Brain microvascular endothelial cell (primary cell): ENCODE measurements at regions not wholly inside any gene's neighbourhood (a gene's known extent, or its start where the extent isn't known, plus 50 kb on each side); places are given as distances from the start of the nearest gene placed in this dataset.

Source experiments
- DNase-seq: peaks from one replicate; pipeline ENCODE4 v3.0.0-alpha.2; 2020
- H3K27ac ChIP-seq: fragments of 250-450 bp; sonication (Bioruptor Pico); 2 replicates; pipeline ENCODE4 v1.5.1; 2020; ENCODE audit warnings: mild to moderate bottlenecking, moderate library complexity
- H3K27me3 ChIP-seq: fragments of 250-450 bp; sonication (Bioruptor Pico); replicated peaks from 2 replicates; pipeline ENCODE4 v1.5.1; 2020; ENCODE audit warnings: mild to moderate bottlenecking
- H3K36me3 ChIP-seq: fragments of 250-450 bp; sonication (Bioruptor Pico); replicated peaks from 2 replicates; pipeline ENCODE4 v1.5.1; 2020; ENCODE audit warnings: mild to moderate bottlenecking
- H3K4me3 ChIP-seq: 2 replicates; pipeline ENCODE4 v1.5.1; 2011; ENCODE audit warnings: low read depth, mild to moderate bottlenecking, control low read depth, low read length, moderate library complexity
- in situ Hi-C: cut with HindIII; loops from 2 replicates; pipeline ENCODE4 v1.10.0; 2017; ENCODE audit warnings: low sequenced_read_pairs, low pct_ligation_motif_present
- TF ChIP-seq, protein P1 (sequence below): IDR thresholded peaks from 2 replicates; pipeline ENCODE4 v1.5.1; 2011; ENCODE audit warnings: low read depth, mild to moderate bottlenecking, moderate library complexity, low read length, control low read depth, inconsistent platforms; ENCODE audit errors: missing control alignments

DNA sequence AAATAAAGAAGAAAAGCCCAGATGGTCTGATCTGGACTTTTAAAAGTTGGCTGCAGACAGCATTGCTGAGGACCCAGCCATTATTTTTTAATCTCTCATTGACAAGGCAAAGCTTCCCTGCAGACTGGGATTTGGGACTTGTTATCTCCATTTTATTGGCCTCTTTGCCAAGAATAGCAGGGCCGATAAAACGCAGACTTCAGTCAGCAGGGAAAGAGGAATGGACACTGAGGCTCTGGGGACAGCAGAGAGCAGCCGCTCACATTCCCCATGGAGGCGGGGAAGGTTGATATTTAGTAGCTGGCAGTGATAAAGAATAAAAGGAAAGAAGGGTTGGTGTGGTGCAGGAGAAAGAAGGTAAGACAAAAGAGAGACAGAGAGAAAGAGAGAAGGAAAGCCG is 350.1 kb upstream of the PIK3C3 start:
- Histone ChIP-seq H3K27ac (no peak overlapping the region), H3K27me3 (no peaks in the 10 kb centered on the region), H3K36me3 (no peaks in the 10 kb centered on the region), H3K4me3 (no peak overlapping the region)
- TF ChIP-seq, protein P1, sequence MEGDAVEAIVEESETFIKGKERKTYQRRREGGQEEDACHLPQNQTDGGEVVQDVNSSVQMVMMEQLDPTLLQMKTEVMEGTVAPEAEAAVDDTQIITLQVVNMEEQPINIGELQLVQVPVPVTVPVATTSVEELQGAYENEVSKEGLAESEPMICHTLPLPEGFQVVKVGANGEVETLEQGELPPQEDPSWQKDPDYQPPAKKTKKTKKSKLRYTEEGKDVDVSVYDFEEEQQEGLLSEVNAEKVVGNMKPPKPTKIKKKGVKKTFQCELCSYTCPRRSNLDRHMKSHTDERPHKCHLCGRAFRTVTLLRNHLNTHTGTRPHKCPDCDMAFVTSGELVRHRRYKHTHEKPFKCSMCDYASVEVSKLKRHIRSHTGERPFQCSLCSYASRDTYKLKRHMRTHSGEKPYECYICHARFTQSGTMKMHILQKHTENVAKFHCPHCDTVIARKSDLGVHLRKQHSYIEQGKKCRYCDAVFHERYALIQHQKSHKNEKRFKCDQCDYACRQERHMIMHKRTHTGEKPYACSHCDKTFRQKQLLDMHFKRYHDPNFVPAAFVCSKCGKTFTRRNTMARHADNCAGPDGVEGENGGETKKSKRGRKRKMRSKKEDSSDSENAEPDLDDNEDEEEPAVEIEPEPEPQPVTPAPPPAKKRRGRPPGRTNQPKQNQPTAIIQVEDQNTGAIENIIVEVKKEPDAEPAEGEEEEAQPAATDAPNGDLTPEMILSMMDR: no peak
- in situ Hi-C loops: no loop called here
- no peak for DNase-seq

DNA sequence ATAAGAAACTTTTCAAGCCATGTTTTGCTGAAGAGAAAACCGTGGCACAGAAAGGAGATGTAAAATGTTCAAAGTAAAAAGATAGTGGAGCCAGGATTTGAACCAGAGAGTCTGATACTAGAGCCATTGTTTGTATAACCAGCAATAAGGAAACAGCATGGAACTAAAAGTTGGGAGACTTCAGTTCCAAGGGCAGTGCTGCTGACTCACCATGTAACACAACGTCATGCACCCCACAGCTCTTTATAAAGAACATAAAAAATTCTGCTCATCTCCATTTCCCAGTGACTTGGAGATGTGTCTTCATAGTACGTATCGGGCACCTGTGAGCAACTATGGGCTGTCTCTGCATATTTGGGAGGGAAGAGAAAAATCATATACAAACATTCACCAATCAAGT is 353.0 kb upstream of the PIK3C3 start:
- no peak for DNase-seq
- TF ChIP-seq, protein P1: no peak
- H3K27ac ChIP-seq: no peak overlapping the region
- H3K27me3 ChIP-seq: no peaks in the 10 kb centered on the region
- in situ Hi-C loops: no loop called here
- H3K4me3 ChIP-seq: no peak overlapping the region
- H3K36me3 ChIP-seq: no peaks in the 10 kb centered on the region

DNA sequence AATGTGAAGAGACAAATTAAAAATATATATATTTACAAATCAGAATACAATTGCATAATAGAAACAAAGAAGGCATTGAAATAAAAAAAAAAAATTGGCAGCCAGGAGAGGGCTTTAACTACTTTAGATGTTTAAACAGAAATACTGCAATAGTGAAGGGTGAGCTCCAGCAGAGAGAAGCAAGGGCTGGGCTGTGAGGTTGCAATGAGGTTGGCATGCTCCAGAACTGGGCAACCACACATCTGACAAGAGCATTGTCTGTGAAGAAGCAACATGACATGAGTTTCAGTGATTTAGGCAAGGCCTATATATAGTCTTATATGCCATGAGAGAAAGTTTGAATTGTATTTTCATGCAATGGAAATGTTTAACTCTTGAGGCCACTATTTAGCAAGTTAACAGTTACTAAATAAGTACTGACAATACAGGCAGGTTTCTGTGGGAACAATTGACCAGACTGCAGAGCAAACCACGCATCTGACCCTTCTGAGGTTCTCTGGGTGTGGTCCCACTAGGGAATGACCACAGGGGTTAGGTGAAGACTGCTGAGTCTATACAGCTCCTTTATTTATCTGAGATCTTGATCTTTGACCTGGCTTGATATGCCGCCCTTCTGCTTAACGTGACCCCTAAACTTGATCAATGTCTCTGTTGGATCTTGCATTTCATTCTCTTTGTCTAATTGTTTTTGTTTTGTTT is 354.2 kb upstream of the PIK3C3 start:
- DNase-seq: no peak
- Histone ChIP-seq H3K27ac (no peak overlapping the region), H3K36me3 (no peaks in the 10 kb centered on the region), H3K4me3 (no peak overlapping the region), H3K27me3 (no peaks in the 10 kb centered on the region)
- TF ChIP-seq, protein P1: no peak
- in situ Hi-C loops: no loop called here

DNA sequence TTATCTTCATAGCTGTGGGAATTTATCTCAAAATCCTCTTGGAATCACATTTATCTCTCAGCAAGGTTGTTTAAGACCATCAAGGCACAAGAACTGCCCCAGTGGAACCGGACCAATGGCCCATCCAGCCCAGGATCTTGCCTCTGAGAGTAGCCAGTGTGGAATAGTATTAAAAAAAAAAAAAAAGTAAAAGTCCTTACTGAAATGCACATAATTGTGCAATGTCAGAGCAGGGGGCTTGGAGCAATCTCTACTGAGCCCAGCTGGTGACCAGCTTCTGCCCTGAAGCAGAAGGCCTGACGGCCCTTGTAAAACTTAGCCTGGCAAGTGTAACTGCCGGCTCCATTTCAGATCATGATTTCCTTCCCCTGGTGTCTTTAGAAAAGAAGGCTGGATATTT is 355.6 kb upstream of the PIK3C3 start:
- TF ChIP-seq, protein P1: no peak
- no peak overlapping the region for H3K4me3 ChIP-seq
- in situ Hi-C loops: no loop called here
- H3K36me3 ChIP-seq: no peaks in the 10 kb centered on the region
- H3K27ac ChIP-seq: no peak overlapping the region
- no peak for DNase-seq
- no peaks in the 10 kb centered on the region for H3K27me3 ChIP-seq

DNA sequence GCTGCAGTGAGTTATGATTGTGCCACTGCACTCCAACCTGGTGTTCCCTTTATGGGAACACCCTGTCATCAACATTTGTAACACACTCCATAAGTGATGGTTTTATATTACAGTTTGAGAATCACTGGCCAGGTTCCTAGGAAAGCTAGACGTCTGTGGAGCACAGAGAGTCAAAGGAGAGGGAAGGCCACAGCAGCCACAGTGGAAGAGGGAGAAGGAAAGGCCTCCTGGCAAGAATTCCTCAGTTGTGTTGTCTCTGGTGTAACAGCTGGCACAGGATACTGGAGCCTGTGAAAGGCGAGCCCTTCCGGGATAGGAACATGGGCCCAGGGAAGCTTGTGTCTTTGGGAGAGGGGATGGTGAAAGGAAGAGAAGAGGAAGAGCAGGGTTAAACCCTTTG is 360.5 kb upstream of the PIK3C3 start:
- Histone ChIP-seq H3K4me3 (no peak overlapping the region), H3K36me3 (no peaks in the 10 kb centered on the region), H3K27ac (no peak overlapping the region), H3K27me3 (no peaks in the 10 kb centered on the region)
- no peak for DNase-seq
- in situ Hi-C loops: no loop called here
- TF ChIP-seq, protein P1: no peak

DNA sequence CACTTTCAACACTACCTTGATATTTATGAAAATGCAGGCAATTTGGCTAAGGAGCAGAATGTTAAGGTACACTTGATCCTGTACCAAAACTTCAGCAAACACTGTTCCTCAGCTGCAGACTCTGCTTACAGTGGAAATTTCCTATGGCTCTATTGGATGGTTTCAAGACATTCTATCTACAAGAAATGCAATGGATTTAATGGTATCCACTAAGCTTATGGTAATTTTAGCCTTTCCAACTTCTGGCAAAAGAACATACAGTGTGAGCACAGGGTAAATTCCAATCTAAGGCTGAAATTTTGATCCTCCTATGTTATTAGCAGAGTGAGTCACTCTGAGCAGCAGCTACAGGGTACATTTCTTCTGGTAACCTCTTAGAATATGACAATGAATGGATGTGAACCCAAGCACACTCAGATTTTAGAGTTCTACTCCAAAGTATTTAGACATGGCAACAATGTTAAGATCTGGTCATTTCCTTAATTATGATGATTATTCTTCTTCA is 361.8 kb upstream of the PIK3C3 start:
- TF ChIP-seq, protein P1: no peak
- DNase-seq: no peak
- in situ Hi-C loops: no loop called here

More for the DNA sequence above, 361.8 kb upstream of the PIK3C3 start:
- Histone ChIP-seq H3K27ac (no peak overlapping the region), H3K27me3 (no peaks in the 10 kb centered on the region), H3K4me3 (no peak overlapping the region), H3K36me3 (no peaks in the 10 kb centered on the region)
